PFSK-1 (cell line): ENCODE measurements at regions not wholly inside any gene's neighbourhood (a gene's known extent, or its start where the extent isn't known, plus 50 kb on each side); places are given as distances from the start of the nearest gene placed in this dataset.

Experiments
- POLR2AphosphoS5 ChIP-seq: IDR thresholded peaks from 2 replicates; pipeline ENCODE4 v1.6.1; 2012; ENCODE audit warnings: low read depth, mild to moderate bottlenecking, control low read depth, low read length, moderate library complexity
- TF ChIP-seq, protein P1 (sequence below), 2 experiments: IDR thresholded peaks; 2 replicates each; pipeline versions ENCODE4 v1.6.1 to v1.8.0; 2011 to 2012; ENCODE audit warnings: low read depth in 2 of 2, low read length in 2 of 2, control low read depth in 1 of 2, inconsistent platforms in 1 of 2, mild to moderate bottlenecking in 1 of 2, moderate library complexity in 1 of 2; ENCODE audit not compliant: insufficient read depth in 1 of 2

GRCh38 chr12:68405343-68405781, 73.2 kb upstream of the MDM1 start:
- no peak for TF ChIP-seq POLR2AphosphoS5
- TF ChIP-seq, protein P1, sequence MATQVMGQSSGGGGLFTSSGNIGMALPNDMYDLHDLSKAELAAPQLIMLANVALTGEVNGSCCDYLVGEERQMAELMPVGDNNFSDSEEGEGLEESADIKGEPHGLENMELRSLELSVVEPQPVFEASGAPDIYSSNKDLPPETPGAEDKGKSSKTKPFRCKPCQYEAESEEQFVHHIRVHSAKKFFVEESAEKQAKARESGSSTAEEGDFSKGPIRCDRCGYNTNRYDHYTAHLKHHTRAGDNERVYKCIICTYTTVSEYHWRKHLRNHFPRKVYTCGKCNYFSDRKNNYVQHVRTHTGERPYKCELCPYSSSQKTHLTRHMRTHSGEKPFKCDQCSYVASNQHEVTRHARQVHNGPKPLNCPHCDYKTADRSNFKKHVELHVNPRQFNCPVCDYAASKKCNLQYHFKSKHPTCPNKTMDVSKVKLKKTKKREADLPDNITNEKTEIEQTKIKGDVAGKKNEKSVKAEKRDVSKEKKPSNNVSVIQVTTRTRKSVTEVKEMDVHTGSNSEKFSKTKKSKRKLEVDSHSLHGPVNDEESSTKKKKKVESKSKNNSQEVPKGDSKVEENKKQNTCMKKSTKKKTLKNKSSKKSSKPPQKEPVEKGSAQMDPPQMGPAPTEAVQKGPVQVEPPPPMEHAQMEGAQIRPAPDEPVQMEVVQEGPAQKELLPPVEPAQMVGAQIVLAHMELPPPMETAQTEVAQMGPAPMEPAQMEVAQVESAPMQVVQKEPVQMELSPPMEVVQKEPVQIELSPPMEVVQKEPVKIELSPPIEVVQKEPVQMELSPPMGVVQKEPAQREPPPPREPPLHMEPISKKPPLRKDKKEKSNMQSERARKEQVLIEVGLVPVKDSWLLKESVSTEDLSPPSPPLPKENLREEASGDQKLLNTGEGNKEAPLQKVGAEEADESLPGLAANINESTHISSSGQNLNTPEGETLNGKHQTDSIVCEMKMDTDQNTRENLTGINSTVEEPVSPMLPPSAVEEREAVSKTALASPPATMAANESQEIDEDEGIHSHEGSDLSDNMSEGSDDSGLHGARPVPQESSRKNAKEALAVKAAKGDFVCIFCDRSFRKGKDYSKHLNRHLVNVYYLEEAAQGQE (IDR thresholded peaks at IDR 0.05; ENCODE audit: insufficient read depth in 1 of 2, low read depth in 2 of 2, low read length in 2 of 2), result no peak
